WERI-Rb-1 (cell line): ENCODE measurements at regions not wholly inside any gene's neighbourhood (a gene's known extent, or its start where the extent isn't known, plus 50 kb on each side); places are given as distances from the start of the nearest gene placed in this dataset.

Experiments
- DNase-seq: peaks from one replicate; pipeline ENCODE4 v3.0.0-alpha.2; 2020
- H3K27ac ChIP-seq: fragments of 250-450 bp; sonication (Bioruptor Pico); 2 replicates; pipeline ENCODE4 v1.5.1; 2020; ENCODE audit warnings: mild to moderate bottlenecking, moderate library complexity
- H3K27me3 ChIP-seq: fragments of 250-450 bp; sonication (Bioruptor Pico); 2 replicates; pipeline ENCODE4 v1.5.1; 2021; ENCODE audit warnings: mild to moderate bottlenecking, low read depth, moderate library complexity; ENCODE audit not compliant: insufficient read depth, severe bottlenecking
- H3K36me3 ChIP-seq: fragments of 250-450 bp; sonication (Bioruptor Pico); 2 replicates; pipeline ENCODE4 v1.5.1; 2020; ENCODE audit warnings: mild to moderate bottlenecking, moderate library complexity
- H3K4me3 ChIP-seq: 2 replicates; pipeline ENCODE4 v1.5.1; 2011; ENCODE audit warnings: low read depth, mild to moderate bottlenecking, control low read depth, low read length
- H3K9me3 ChIP-seq: fragments of 250-450 bp; sonication (Bioruptor Pico); 2 replicates; pipeline ENCODE4 v1.5.1; 2021; ENCODE audit warnings: mild to moderate bottlenecking, moderate library complexity; ENCODE audit not compliant: severe bottlenecking
- CTCF ChIP-seq: IDR thresholded peaks from 2 replicates; pipeline ENCODE4 v1.5.1; 2011; ENCODE audit warnings: low read depth, mild to moderate bottlenecking, control low read depth, inconsistent platforms, low read length

GRCh38 chr14:84584511-84584910, 945.4 kb upstream of the FLRT2 start:
- H3K4me3 ChIP-seq = no peak overlapping the region
- H3K27me3 ChIP-seq = no peaks in the 10 kb centered on the region
- H3K27ac ChIP-seq = no peak overlapping the region
- no peaks in the 10 kb centered on the region for H3K9me3 ChIP-seq
- no peak for TF ChIP-seq CTCF
- H3K36me3 ChIP-seq = no peaks in the 10 kb centered on the region
- no peak for DNase-seq

GRCh38 chr14:84591827-84592445, 938.0 kb upstream of the FLRT2 start:
- H3K27ac ChIP-seq = no peak overlapping the region
- no peaks in the 10 kb centered on the region for H3K27me3 ChIP-seq
- H3K9me3 ChIP-seq = no peaks in the 10 kb centered on the region
- no peaks in the 10 kb centered on the region for H3K36me3 ChIP-seq
- no peak overlapping the region for H3K4me3 ChIP-seq
- no peak for TF ChIP-seq CTCF
- DNase-seq = no peak

GRCh38 chr14:84592770-84593169, 937.2 kb upstream of the FLRT2 start:
- H3K27me3 ChIP-seq = no peaks in the 10 kb centered on the region

GRCh38 chr14:84610086-84610485, 919.9 kb upstream of the FLRT2 start:
- TF ChIP-seq CTCF = no peak

More at GRCh38 chr14:84592770-84593169, 937.2 kb upstream of the FLRT2 start:
- H3K9me3 ChIP-seq = no peaks in the 10 kb centered on the region
- DNase-seq = no peak
- no peak overlapping the region for H3K4me3 ChIP-seq
- no peak for TF ChIP-seq CTCF
- H3K36me3 ChIP-seq = no peaks in the 10 kb centered on the region
- no peak overlapping the region for H3K27ac ChIP-seq

GRCh38 chr14:84622357-84622756, 907.6 kb upstream of the FLRT2 start:
- TF ChIP-seq CTCF = no peak
- DNase-seq = no peak
- Histone ChIP-seq H3K27ac (no peak overlapping the region), H3K4me3 (no peak overlapping the region), H3K36me3 (no peaks in the 10 kb centered on the region), H3K27me3 (no peaks in the 10 kb centered on the region), H3K9me3 (no peaks in the 10 kb centered on the region)

More at GRCh38 chr14:84610086-84610485, 919.9 kb upstream of the FLRT2 start:
- H3K27me3 ChIP-seq = no peaks in the 10 kb centered on the region
- H3K4me3 ChIP-seq = no peak overlapping the region
- no peaks in the 10 kb centered on the region for H3K36me3 ChIP-seq
- no peak overlapping the region for H3K27ac ChIP-seq
- no peak for DNase-seq
- H3K9me3 ChIP-seq = no peaks in the 10 kb centered on the region

GRCh38 chr14:84643446-84643845, 886.5 kb upstream of the FLRT2 start:
- Histone ChIP-seq H3K4me3 (no peak overlapping the region), H3K27me3 (no peaks in the 10 kb centered on the region), H3K9me3 (no peaks in the 10 kb centered on the region), H3K27ac (no peak overlapping the region), H3K36me3 (no peaks in the 10 kb centered on the region)
- no peak for TF ChIP-seq CTCF
- no peak for DNase-seq
